Ishikawa (cell line): ENCODE measurements at regions not wholly inside any gene's neighbourhood (a gene's known extent, or its start where the extent isn't known, plus 50 kb on each side); places are given as distances from the start of the nearest gene placed in this dataset.

ENCODE experiments used
- CEBPB ChIP-seq: IDR thresholded peaks from 2 replicates; pipeline ENCODE4 v1.6.1; 2012
- TAF1 ChIP-seq: IDR thresholded peaks from 2 replicates; pipeline ENCODE4 v1.6.1; 2012; ENCODE audit warnings: low read depth, mild to moderate bottlenecking
- TEAD4 ChIP-seq: IDR thresholded peaks from 2 replicates; pipeline ENCODE4 v1.6.1; 2012
- YY1 ChIP-seq: IDR thresholded peaks from 2 replicates; pipeline ENCODE4 v1.6.1; 2012; ENCODE audit warnings: low read depth
- TF ChIP-seq, protein P1 (sequence below): IDR thresholded peaks from 2 replicates; pipeline ENCODE4 v1.6.1; 2012; ENCODE audit warnings: low read depth, mild to moderate bottlenecking

DNA sequence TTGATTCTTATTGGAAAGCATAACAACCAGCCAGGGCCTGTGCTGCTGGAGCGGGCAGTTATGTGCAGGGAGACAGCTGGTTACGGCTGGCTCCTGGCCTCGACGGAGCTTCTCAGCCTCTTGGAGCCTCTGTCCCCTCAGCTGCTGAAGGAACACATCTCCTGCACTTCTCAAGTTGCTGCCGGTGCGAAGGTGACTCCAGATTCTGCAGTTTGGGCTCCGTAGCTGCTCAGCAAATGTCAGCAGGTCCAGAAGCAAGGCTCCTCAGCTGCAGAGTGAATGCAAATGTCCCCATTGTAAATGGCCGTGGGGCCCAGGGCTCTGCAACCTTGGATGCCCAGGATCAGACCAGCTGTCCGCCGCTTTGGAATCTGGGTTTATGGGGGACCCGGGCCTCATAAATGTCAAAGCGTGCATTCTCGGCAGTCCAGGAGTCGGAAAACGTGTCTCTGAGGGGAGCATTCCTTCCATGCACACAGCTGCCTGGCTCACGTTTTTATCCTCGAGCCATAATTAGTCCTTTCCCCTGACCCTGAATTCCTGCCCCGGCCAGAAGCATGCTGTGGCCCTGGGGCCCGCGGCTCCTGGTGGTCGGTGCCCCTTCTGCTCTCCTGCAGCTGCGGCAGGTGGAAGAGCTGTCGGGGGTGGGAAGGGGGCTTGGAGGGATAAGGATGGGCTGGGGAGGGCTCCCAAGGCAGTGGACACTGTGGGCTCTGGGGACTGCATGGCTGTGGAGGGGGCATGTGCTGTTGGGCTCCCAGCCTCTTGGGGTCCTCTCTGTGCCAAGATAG lies 106.0 kb downstream of the KIF26A start:
- no peak for TF ChIP-seq YY1
- TF ChIP-seq, protein P1, sequence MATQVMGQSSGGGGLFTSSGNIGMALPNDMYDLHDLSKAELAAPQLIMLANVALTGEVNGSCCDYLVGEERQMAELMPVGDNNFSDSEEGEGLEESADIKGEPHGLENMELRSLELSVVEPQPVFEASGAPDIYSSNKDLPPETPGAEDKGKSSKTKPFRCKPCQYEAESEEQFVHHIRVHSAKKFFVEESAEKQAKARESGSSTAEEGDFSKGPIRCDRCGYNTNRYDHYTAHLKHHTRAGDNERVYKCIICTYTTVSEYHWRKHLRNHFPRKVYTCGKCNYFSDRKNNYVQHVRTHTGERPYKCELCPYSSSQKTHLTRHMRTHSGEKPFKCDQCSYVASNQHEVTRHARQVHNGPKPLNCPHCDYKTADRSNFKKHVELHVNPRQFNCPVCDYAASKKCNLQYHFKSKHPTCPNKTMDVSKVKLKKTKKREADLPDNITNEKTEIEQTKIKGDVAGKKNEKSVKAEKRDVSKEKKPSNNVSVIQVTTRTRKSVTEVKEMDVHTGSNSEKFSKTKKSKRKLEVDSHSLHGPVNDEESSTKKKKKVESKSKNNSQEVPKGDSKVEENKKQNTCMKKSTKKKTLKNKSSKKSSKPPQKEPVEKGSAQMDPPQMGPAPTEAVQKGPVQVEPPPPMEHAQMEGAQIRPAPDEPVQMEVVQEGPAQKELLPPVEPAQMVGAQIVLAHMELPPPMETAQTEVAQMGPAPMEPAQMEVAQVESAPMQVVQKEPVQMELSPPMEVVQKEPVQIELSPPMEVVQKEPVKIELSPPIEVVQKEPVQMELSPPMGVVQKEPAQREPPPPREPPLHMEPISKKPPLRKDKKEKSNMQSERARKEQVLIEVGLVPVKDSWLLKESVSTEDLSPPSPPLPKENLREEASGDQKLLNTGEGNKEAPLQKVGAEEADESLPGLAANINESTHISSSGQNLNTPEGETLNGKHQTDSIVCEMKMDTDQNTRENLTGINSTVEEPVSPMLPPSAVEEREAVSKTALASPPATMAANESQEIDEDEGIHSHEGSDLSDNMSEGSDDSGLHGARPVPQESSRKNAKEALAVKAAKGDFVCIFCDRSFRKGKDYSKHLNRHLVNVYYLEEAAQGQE, result no peak
- TF ChIP-seq CEBPB, result no peak
- no peak for TF ChIP-seq TAF1
- TF ChIP-seq TEAD4, result no peak
